Neuronal stem cell (in vitro differentiated cells): ENCODE measurements at regions not wholly inside any gene's neighbourhood (a gene's known extent, or its start where the extent isn't known, plus 50 kb on each side); places are given as distances from the start of the nearest gene placed in this dataset.

Source experiments
- DNase-seq: peaks from one replicate; pipeline ENCODE4 v3.0.0-alpha.2; 2013; ENCODE audit warnings: low spot score
- H2AFZ ChIP-seq: one replicate; pipeline ENCODE4 v1.6.1; 2013; ENCODE audit warnings: mild to moderate bottlenecking, low read length, inconsistent platforms
- H2AK5ac ChIP-seq: 2 replicates; pipeline ENCODE4 v1.6.1; 2013; ENCODE audit warnings: low read depth, mild to moderate bottlenecking, inconsistent platforms, low read length, moderate library complexity, mixed read lengths
- H2BK120ac ChIP-seq: 2 replicates; pipeline ENCODE4 v1.6.1; 2013; ENCODE audit warnings: low read depth, mild to moderate bottlenecking, inconsistent platforms, low read length, moderate library complexity, mixed read lengths
- H2BK12ac ChIP-seq: one replicate; pipeline ENCODE4 v1.6.1; 2013; ENCODE audit warnings: low read length, inconsistent platforms
- H2BK15ac ChIP-seq: 2 replicates; pipeline ENCODE4 v1.6.1; 2013; ENCODE audit warnings: mild to moderate bottlenecking, low read length, inconsistent platforms, mixed read lengths
- H2BK5ac ChIP-seq: one replicate; pipeline ENCODE4 v1.6.1; 2013; ENCODE audit warnings: inconsistent platforms, mild to moderate bottlenecking, low read length, moderate library complexity
- H3K14ac ChIP-seq: one replicate; pipeline ENCODE4 v1.6.1; 2013; ENCODE audit warnings: low read length, inconsistent platforms
- H3K18ac ChIP-seq: 2 replicates; pipeline ENCODE4 v1.6.1; 2013; ENCODE audit warnings: low read length, inconsistent platforms
- H3K23ac ChIP-seq: 2 replicates; pipeline ENCODE4 v1.6.1; 2013; ENCODE audit warnings: low read depth, mild to moderate bottlenecking, mixed read lengths, low read length, inconsistent platforms; ENCODE audit not compliant: poor library complexity
- H3K27ac ChIP-seq: replicated peaks from 3 replicates; pipeline ENCODE4 v1.5.1; 2013; ENCODE audit warnings: low read length, inconsistent platforms
- H3K27me3 ChIP-seq, 3 experiments: 2 replicates each; pipeline ENCODE4 v1.6.1; 2013; ENCODE audit warnings: low read length in 3 of 3, mild to moderate bottlenecking in 2 of 3, inconsistent platforms in 1 of 3, low read depth in 1 of 3, mixed read lengths in 1 of 3, moderate library complexity in 1 of 3; ENCODE audit not compliant: control insufficient read depth in 3 of 3, insufficient read depth in 3 of 3
- H3K36me3 ChIP-seq, 2 donors: replicated peaks in 1 of 2; 2 replicates each; pipeline ENCODE4 v1.6.1; 2013; ENCODE audit warnings: low read length in 2 of 2; ENCODE audit not compliant: control insufficient read depth in 2 of 2, insufficient read depth in 2 of 2
- H3K4ac ChIP-seq: 2 replicates; pipeline ENCODE4 v1.6.1; 2013; ENCODE audit warnings: inconsistent platforms, mild to moderate bottlenecking, low read length, moderate library complexity
- H3K4me1 ChIP-seq, 2 donors: 1 replicate in 1 of 2; 2 replicates in 1 of 2; pipeline ENCODE4 v1.6.1; 2013; ENCODE audit warnings: low read length in 2 of 2, low read depth in 1 of 2; ENCODE audit not compliant: control insufficient read depth in 2 of 2, insufficient read depth in 1 of 2
- H3K4me2 ChIP-seq: one replicate; pipeline ENCODE4 v1.6.1; 2013; ENCODE audit warnings: mild to moderate bottlenecking, low read length, inconsistent platforms; ENCODE audit not compliant: insufficient read depth, poor library complexity, severe bottlenecking
- H3K4me3 ChIP-seq, 2 donors: 2 replicates each; pipeline ENCODE4 v1.5.1; 2013; ENCODE audit warnings: low read length in 2 of 2, mild to moderate bottlenecking in 2 of 2, inconsistent platforms in 1 of 2, moderate library complexity in 1 of 2
- H3K79me1 ChIP-seq: one replicate; pipeline ENCODE4 v1.6.1; 2013; ENCODE audit warnings: low read depth, mild to moderate bottlenecking, inconsistent platforms, low read length, moderate library complexity
- H3K9ac ChIP-seq: one replicate; pipeline ENCODE4 v1.6.1; 2013; ENCODE audit warnings: mild to moderate bottlenecking, low read depth, low read length, inconsistent platforms; ENCODE audit not compliant: poor library complexity
- H3K9me3 ChIP-seq, 2 donors: replicated peaks in 1 of 2; 2 replicates each; pipeline versions ENCODE3 to v1.6.1; 2013; ENCODE audit warnings: low read length in 2 of 2, mild to moderate bottlenecking in 2 of 2, inconsistent platforms in 1 of 2, low read depth in 1 of 2, mixed read lengths in 1 of 2, moderate library complexity in 1 of 2; ENCODE audit not compliant: control insufficient read depth in 2 of 2, insufficient read depth in 1 of 2
- H4K8ac ChIP-seq: one replicate; pipeline ENCODE4 v1.6.1; 2013; ENCODE audit warnings: low read depth, mild to moderate bottlenecking, inconsistent platforms, low read length, moderate library complexity
- H4K91ac ChIP-seq: one replicate; pipeline ENCODE4 v1.6.1; 2013; ENCODE audit warnings: low read length, low read depth, mild to moderate bottlenecking, inconsistent platforms; ENCODE audit not compliant: poor library complexity
- WGBS, 2 donors: extraction: QIAGEN DNeasy Blood & Tissue Kit; methylation state at CpG; one replicate each; pipeline ENCODE4 v1.1.7; 2013; ENCODE audit warnings: missing lambda C conversion rate in 2 of 2, mixed read lengths in 1 of 2; ENCODE audit not compliant: insufficient read length in 2 of 2, insufficient replicate concordance in 1 of 2; ENCODE audit errors: extremely low coverage in 2 of 2; 5-methylcytosine and 5-hydroxymethylcytosine counted together

DNA sequence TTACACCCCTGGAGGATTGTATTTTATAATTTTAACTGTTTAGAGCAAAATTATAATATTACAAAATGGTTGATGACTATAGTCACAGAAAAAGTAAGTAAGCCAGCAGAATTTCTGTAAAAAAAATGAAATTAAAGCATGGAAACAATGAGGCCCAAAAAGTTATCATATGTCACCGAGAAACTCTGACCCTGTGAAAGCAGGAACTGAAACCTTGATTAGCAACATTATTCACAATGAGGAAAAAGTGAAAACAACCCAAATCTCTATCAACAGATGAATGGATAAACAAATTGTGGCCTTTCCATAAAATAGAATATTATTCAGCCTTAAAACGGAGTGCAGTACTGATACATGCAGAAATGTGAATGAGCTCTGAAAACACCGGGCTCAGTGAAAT, 1471.7 kb downstream of the NLGN4Y start:
- no peaks in the 10 kb centered on the region for H3K9me3 ChIP-seq
- no peak overlapping the region for H2AFZ ChIP-seq
- H3K4me2 ChIP-seq, result no peak overlapping the region
- H2BK5ac ChIP-seq, result no peak overlapping the region
- no peak overlapping the region for H3K4ac ChIP-seq
- H3K4me3 ChIP-seq, result no peak overlapping the region
- H3K4me1 ChIP-seq, result no peaks in the 10 kb centered on the region
- no peak overlapping the region for H3K14ac ChIP-seq
- H2BK15ac ChIP-seq, result no peak overlapping the region
- no CpG with 5 or more reads among the region's 3 CpGs for WGBS, 2 donors
- DNase-seq, result no peak
- H4K8ac ChIP-seq, result no peak overlapping the region
- H2BK12ac ChIP-seq, result no peak overlapping the region
- H3K9ac ChIP-seq, result no peak overlapping the region
- no peak overlapping the region for H3K18ac ChIP-seq
- H3K36me3 ChIP-seq, result no peaks in the 10 kb centered on the region
- H3K23ac ChIP-seq, result no peak overlapping the region
- no peak overlapping the region for H3K27ac ChIP-seq
- no peaks in the 10 kb centered on the region for H3K79me1 ChIP-seq
- no peak overlapping the region for H4K91ac ChIP-seq
- H2AK5ac ChIP-seq, result no peak overlapping the region
- no peak overlapping the region for H2BK120ac ChIP-seq
- H3K27me3 ChIP-seq, result no peaks in the 10 kb centered on the region

GRCh38 chrY:16000751-16001150, 1476.4 kb downstream of the NLGN4Y start:
- H2AFZ ChIP-seq, result no peak overlapping the region
- no CpG with 5 or more reads among the region's 1 CpG for WGBS, 2 donors
- no peak overlapping the region for H2BK120ac ChIP-seq
- no peak overlapping the region for H2BK12ac ChIP-seq
- H3K14ac ChIP-seq, result no peak overlapping the region
- no peaks in the 10 kb centered on the region for H3K4me1 ChIP-seq
- no peak overlapping the region for H3K18ac ChIP-seq
- H2BK15ac ChIP-seq, result no peak overlapping the region
- H3K9me3 ChIP-seq, result no peaks in the 10 kb centered on the region
- no peak overlapping the region for H3K23ac ChIP-seq
- no peak overlapping the region for H2BK5ac ChIP-seq
- no peak overlapping the region for H3K4ac ChIP-seq
- no peak overlapping the region for H3K9ac ChIP-seq
- no peaks in the 10 kb centered on the region for H3K36me3 ChIP-seq
- H3K79me1 ChIP-seq, result no peaks in the 10 kb centered on the region
- H2AK5ac ChIP-seq, result no peak overlapping the region
- H3K4me2 ChIP-seq, result no peak overlapping the region
- no peak overlapping the region for H4K91ac ChIP-seq
- no peak overlapping the region for H3K4me3 ChIP-seq
- no peaks in the 10 kb centered on the region for H3K27me3 ChIP-seq
- no peak overlapping the region for H3K27ac ChIP-seq
- H4K8ac ChIP-seq, result no peak overlapping the region
- DNase-seq, result no peak

- Histone ChIP-seq H3K27me3 (no peaks in the 10 kb centered on the region), H3K4me3 (no peak overlapping the region), H3K23ac (no peak overlapping the region), H2BK120ac (no peak overlapping the region), H2AFZ (no peak overlapping the region), H3K9me3 (no peaks in the 10 kb centered on the region), H3K18ac (no peak overlapping the region), H4K8ac (no peak overlapping the region), H3K14ac (no peak overlapping the region), H3K27ac (no peak overlapping the region), H3K4me2 (no peak overlapping the region), H2BK5ac (no peak overlapping the region), H3K9ac (no peak overlapping the region), H4K91ac (no peak overlapping the region), H2BK15ac (no peak overlapping the region), H3K36me3 (no peaks in the 10 kb centered on the region), H2BK12ac (no peak overlapping the region), H3K4ac (no peak overlapping the region), H3K4me1 (no peaks in the 10 kb centered on the region), H3K79me1 (no peaks in the 10 kb centered on the region), H2AK5ac (no peak overlapping the region)
- no peak for DNase-seq
These were observed 1477.6 kb downstream of the NLGN4Y start for GRCh38 chrY:16001896-16002295.

DNA sequence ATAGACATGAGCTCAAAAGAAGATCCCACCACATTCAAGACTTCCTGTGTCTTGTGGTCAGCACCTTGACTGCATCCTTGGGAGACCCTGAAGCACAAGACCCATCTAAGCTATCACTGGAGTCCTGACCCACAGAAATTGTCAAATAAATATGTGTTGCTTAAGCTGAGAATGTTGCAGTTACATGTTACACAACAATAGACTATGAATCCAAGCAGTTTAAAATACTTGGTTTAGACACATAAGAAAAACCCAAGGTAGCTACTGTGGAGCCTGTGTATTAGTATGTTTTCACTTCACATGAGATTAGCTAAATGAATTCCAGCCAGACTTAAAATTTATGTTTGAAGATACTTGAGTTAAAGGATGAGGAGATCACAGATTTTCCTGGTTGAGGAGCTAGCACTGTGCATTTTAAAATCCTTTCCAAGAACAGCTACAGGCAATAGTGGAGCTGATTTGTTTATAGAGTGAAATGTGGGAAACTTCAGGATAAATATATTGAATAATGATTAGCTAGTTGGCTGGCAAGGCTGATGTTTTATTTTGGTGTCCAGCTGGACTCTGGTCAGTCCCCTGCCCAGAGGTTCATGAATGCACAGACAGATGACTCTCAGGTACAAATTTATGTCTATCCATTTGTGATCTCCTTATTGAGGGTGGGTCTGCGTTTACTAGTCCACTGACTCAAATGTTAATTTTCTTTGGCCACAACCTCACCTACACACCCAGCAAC, 1527.7 kb downstream of the NLGN4Y start:
- no peak for DNase-seq
- Histone ChIP-seq H2BK5ac (no peak overlapping the region), H3K18ac (no peak overlapping the region), H4K91ac (no peak overlapping the region), H2AK5ac (no peak overlapping the region), H2BK15ac (no peak overlapping the region), H3K9ac (no peak overlapping the region), H3K79me1 (no peaks in the 10 kb centered on the region), H3K27ac (no peak overlapping the region), H3K36me3 (no peaks in the 10 kb centered on the region), H2BK120ac (no peak overlapping the region), H2AFZ (no peak overlapping the region), H3K4me1 (no peaks in the 10 kb centered on the region), H3K9me3 (no peaks in the 10 kb centered on the region), H3K4ac (no peak overlapping the region), H2BK12ac (no peak overlapping the region), H3K14ac (no peak overlapping the region), H3K4me3 (no peak overlapping the region), H3K23ac (no peak overlapping the region), H3K4me2 (no peak overlapping the region), H3K27me3 (no peaks in the 10 kb centered on the region), H4K8ac (no peak overlapping the region)
- WGBS, 2 donors, result no CpG with 5 or more reads among the region's 1 CpG
